Ureter (tissue), 1 donor: ENCODE measurements at regions not wholly inside any gene's neighbourhood (a gene's known extent, or its start where the extent isn't known, plus 50 kb on each side); places are given as distances from the start of the nearest gene placed in this dataset.
"Not testable (repeated sequence)": the region's sequence is repeated elsewhere in the genome, so short reads cannot be mapped to it uniquely, and the experiment has no call there.

Experiments used
- DNase-seq: peaks from one replicate; pipeline ENCODE4 v3.0.0-alpha.2; 2020; ENCODE audit warnings: low spot score
- donor health status: DM: yes; HTN: yes; CAD: no.

DNA sequence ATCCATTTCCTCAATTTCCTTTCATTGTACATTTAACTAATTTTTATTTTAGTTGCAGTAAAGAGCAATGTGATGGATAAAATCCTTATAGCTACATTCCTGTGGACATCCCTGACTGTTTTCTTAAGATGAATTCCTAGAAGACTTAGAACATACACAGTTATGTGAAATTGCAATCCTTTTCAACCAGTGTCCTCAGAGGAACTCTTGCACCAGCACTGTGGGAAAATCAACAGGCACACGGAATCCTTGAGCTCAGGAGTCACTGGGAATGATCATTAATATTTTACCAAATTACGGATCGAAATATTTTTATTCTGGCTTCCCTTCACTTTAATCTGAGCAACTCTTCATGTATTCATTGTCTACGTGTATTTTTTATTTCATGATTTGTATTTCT, 901.9 kb upstream of the WWC1 start:
- no peak for DNase-seq

DNA sequence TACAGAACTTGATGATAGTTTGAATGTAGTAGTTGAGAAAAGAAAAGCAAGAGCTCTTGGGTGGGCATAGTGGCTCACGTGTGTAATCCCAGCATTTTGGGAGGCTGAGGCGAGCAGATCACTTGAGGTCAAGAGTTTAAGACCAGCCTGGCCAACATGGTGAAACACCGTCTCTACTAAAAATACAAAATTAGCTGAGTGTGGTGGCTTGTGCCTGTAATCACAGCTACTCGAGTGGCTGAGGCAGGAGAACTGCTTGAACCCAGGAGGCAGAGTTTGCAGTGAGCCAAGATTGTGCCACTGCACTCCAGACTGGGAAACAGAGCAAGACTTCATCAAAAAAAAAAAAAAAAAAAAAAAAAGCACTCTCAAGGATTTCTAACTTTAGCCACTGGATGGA, 900.2 kb upstream of the WWC1 start:
- DNase-seq: not testable (repeated sequence)

DNA sequence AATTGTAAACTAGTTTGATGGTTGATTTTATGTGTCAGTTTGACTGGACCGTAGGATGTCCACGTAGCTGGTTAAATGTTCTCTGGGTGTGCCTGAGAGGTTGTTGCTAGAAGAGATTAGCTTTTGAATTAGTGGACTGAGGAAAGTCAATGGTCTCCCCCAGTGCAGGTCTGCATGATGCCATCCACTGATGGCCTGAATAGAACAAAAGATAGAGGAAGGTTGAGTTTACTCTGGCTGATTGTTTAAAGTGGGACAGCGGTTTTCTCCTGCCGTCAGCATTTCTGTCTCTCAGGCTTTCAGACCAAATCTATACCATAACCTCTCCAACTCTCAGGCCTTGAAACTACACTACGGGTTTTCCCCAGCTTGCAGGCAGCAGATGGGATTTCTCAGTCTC, 899.2 kb upstream of the WWC1 start:
- no peak for DNase-seq

DNA sequence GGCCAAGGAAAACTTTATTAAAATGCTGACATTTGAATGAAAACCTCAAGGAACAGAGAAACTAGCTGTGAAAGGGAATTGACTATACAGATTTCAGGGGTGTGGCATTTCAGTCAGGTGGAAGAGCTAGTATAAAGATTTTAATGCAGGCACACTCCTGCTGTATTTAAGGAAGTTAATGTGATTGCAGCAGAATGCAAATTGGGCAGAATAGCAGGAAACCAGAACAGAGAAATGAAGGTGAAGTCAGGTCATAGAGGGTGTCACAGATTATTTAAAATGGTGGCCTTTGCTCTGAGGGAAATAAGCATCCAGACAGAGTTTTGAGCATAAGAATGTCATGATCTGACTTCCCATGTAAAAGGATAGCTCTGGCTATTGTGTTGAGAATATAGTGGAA, 898.1 kb upstream of the WWC1 start:
- DNase-seq: no peak

DNA sequence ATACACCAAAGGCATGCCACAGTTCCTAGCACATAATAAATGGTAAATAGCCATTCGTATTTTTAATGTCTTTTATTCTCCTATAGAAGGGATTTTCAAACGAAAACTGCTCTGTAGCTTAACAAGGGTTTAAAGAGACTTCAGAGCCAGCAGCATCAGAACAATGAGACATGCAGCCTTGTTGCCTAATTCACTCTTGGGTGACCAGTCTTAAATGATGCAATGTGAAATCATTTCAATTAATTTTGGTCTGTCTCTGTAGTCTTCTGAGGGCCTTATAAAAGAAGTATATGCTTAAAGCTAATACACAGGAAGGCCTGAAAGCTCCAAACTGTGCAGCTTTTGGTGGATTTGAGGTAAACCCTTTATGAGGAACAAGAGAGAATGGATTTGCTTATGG, 888.8 kb upstream of the WWC1 start:
- no peak for DNase-seq

DNA sequence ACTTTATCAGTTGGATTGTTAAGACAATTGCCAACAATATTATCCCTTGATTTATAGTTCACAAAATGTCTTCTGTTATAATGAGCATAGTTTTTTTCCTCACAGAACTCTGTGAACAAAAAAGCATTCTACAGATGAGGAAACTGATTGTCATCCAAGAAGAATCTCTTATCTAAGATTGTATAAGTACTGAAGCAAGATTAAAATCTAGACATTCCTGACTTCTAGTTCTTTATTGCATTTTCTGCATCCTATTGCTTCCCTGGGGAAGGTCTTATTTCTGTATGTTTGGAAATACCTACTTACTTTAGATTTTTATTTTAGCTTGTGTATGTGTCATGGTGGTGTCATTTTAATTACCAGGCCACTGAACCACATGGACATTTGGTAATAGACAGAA, 884.9 kb upstream of the WWC1 start:
- no peak for DNase-seq

DNA sequence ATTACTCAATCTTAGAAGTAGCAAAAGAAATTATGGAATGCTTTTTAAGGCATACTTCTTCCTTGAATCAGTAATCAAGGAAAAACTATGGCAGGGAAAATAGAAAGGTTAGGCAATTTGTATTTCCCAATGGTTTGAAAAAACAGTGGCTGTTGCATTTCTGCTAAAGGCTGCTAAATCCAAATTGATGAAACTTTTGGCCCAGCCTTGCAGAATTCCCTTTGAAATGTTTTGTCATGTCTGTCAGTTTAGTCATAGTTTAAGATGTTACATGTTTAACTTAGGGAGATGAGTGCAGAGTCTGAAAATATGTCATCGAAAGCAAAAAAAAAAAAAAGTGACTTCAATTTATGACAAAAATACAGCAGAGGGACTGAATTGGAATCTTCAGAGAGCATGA, 878.9 kb upstream of the WWC1 start:
- DNase-seq: no peak

DNA sequence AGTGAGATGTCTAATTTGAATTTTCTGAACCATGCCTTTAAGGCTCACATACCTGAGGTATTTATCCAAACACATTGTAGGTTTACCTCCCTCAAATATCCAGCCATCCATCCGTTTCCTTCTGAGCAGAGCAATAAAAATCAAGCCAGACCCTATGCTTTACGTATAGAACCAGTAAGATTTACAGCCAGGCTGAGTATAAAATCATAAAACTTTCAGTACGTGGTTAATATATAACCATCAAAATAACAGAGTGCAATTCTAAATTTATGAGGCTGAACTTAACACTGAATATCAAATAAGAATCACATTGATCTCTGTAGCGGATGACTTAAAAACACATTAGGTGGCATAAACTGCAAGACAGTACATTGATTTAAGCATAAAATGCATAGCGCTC, 877.9 kb upstream of the WWC1 start:
- no peak for DNase-seq

DNA sequence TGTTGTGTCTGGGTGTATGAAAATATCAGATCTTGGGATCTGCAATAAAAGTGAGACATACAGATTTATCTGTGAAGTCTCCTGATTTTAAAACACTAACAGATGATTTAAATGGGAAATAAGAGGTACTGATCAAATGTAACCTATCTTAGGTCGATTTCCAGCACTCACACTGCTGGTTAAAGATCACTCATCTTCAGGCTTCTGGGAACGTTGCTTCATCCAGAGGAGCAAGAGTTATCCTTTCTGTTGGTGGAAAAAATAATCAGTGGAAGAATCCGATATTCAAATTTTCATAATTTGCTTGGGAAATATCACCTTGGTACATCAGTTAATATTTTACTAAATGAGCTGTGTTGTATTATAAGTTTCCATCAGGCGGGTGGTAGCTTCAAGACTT, 876.8 kb upstream of the WWC1 start:
- DNase-seq: no peak

DNA sequence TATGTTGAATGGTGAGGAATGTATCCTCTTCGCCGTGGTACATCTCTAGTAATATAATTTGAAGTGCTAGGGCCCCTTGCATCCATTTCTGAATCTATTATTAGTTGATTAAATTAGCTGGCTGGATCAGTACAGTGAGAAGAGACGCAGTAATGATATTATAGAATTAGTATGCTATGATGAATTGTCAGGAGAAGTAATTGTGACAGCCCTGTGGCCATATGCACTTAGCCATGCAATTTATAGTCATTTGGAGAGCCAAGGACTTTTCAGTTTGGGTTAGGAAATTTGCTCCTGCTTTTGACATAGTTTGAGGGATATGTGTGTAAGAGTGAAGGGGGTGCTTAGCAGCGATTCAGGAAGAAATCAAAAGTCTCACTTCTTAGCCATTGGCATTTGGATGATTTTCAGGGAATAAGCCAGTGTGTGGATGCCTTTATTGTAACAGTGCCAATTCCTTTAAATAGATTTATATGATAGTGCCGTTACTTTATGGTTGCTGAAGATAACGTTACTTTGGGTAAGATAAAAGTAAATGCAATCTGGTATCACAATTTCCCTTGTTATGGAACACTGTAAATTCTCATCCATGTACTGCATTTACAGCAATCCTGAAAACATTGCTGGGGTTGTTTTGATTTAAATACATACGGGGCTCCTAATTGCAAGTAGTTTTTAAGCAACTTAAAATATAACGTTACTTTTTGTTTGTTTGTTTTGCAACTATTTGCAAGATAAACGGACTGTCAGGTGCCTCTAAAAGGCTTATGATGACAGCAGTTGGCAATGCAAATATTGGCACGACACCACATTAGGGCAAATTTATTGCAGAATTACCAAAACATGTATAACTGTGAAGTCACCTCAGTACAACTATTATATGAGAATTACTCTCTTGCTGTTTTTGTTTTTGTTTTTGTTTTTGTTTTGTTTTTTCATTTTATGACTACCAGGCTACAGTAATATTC, 875.4 kb upstream of the WWC1 start:
- DNase-seq: no peak

DNA sequence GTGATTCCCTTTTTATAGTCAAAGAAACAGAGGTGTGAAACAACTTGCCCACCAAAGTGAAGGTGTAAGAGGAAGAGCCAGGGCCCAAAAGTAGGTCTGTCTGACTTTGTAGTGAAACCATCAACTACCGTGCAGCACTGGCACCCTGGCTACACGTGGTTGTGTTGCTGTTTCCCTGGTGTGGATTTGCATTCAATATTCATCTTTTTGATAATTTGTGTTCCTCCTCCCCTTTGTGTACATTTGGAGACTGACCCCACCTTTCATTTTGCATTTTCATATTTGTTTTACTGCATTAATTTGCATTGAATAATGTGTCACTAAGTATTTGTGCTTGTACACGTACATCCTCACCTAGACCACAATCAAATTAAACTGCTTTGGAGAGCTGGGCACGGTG, 873.8 kb upstream of the WWC1 start:
- no peak for DNase-seq

DNA sequence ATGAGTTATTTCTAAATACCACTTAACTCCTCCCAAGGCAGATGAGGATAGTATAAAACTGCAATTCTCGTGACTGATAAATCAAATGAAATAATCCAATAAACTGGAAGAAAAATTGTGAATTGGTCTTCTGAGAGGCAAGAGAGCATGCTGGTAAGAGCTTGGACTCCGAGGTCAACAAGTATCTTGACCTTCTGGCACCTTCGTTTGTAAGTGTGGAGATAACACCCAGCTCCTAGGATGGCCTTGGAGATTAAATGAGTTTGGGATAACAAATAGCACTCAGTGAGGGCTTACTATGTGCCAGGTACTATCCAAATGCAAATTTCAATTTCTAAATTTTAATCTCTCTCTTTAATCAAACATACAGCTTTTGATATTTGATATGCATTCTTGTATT, 866.3 kb upstream of the WWC1 start:
- no peak for DNase-seq

DNA sequence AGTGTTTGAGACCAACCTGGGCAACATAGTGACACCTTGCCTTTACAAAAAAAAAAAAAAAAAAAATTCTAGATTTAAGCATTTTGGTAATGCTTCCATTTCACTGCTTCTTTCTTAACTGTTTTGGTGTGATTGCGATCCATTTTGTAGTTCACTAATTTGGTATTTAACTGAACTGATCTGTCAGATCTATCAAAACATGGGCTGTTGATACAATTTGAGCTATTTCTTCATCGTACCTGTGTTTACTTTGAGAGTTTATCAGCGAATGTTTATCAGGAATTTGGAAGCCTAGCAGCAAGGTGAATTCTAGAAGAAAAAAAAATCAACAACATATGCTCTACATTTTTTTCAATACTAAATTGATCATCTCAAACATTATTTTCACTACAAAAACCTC, 864.9 kb upstream of the WWC1 start:
- no peak for DNase-seq

DNA sequence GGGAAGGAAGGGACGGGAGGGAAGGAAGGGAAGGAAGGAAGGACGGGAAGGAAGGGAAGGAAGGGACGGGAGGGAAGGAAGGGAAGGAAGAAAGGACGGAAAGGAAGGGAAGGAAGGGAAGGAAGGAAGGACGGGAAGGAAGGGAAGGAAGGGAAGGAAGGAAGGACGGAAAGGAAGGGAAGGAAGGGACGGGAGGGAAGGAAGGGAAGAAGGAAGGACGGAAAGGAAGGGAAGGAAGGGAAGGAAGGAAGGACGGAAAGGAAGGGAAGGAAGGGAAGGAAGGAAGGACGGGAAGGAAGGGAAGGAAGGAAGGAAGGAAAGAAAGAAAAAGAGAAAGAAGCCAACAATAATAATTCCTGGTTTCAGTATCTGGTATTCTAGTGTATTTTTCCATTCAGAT, 863.8 kb upstream of the WWC1 start:
- not testable (repeated sequence) for DNase-seq

DNA sequence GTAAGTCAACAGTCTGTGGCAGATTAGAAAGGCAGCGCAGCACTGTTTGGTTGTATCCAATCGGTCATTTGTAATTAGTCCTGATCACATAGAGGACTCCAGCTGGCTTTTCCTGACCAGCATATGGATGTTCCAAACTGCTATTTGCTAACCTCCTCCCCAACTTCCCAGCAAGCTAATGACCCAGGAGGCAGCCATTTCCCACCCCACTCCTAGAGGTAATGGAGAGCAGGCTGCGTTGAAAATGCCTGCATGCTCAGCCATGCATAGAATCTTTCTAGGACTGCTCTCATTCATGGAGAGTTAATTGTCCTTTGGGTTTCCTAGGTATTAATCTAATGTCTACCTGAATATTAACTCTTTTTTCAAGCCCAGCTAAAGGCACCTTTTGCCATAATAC, 850.6 kb upstream of the WWC1 start:
- DNase-seq: no peak

DNA sequence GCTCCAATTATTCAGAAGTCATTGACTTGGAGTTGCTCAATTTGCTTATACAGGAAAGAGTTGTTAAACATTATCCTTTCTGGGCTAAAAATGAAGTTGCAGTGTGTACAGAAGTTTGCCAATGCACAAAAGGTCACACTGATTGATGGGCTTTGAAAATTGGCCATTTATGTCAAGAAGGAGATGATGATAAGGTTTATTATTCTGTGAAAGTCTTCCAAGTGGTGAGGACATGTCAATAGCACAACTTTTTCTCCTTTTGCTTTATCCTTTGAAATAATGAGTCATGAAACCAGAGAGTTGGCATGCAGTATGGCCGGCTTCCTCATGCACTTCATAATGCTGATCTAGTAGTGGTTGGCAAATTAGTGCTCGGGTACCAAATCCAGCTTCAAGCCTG, 848.5 kb upstream of the WWC1 start:
- no peak for DNase-seq

DNA sequence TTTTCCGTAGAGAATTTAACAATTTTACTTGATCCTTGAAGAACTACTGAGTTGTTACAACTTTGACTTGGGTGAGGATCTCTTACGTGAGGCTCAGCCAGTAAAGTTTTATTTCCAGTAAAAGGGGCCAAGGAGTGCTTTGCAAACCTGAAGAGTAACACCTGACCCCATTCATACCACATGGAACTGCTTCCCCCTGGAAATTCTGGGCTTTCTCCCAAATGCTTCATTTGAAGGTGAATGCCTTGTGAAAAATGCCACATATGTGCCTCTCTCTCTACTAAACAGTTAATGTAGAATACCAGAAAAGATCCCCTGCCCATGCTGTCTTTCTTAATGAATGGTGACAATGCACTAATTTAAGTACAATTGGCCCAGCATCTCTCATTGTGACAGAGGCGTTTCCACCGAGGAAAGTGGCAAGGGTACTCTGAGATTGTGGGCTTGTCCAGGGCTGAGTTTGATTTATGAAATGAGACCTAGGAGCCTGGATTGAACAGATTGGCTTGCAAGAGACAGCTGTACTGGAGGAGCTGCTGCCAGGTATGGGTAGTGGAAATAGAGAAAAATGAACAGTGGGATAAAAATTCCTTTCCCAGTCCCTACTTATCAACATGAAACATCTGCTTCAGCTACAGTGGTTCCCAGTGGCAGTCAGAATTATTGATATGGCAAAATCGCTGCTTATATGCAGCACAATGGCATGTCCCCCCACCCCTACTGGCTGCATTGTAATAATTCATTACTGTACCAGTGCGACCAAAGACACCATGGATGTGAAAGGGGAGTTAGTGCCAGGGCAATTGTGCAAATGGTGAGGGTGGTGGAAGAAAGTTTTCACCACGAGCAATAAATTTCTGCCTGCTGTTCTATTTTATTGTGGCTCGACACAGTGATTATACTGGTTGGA, 843.7 kb upstream of the WWC1 start:
- no peak for DNase-seq

DNA sequence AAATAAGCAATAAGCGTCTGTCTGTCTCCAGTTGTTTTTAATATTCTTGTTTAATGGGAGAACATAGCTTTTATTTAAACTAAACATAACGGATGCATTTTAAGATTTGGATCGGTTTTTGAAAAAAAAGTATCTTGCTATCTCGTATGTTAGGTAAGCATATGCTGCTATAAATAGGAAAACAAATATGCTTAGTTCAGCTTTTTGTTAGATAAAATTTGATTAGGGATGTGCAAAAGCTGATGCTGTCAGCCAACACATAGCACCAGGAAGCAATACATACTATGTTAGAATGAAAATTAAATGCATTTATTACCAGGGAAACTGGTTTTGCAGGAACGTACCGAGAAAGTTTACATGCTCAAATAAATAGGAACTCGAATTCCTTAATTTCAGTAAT, 843.1 kb upstream of the WWC1 start:
- no peak for DNase-seq

DNA sequence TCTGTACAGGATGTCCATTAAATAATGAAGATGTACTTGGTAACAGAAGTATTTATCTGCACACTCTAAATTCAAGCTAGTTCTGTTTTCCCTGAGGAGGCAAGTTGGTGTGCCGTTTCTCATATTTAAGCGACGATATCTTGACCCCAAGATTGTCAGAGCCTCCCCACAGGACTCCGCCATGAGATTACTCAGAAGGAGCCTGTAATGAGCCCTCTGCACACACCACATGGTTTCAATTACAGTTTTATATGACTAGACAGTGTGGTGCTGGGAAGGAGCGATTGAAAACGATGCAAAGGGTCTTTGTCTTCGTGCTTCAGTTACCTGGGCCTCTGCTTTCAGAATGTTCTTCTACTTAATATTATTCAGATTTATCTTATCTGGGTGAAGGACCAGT, 840.4 kb upstream of the WWC1 start:
- no peak for DNase-seq

DNA sequence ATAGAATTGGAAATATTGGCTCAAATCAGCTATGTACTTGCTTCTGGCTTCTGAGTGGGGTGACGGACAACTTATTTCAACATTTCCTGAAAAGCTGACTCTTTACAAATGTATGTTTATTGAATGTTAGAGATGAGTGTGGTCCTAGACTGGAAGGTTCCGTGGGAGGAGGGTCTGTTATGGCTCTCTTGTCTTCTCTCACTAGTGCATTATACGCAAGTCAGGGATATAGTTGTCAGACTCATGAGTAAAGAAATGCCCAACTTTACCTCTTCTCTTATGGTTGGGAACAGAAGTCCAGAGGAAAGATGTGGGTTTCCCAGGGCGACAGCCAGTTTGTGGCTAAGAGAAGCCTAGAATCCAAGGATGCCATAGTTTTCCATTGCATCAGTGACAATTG, 839.3 kb upstream of the WWC1 start:
- DNase-seq: no peak

DNA sequence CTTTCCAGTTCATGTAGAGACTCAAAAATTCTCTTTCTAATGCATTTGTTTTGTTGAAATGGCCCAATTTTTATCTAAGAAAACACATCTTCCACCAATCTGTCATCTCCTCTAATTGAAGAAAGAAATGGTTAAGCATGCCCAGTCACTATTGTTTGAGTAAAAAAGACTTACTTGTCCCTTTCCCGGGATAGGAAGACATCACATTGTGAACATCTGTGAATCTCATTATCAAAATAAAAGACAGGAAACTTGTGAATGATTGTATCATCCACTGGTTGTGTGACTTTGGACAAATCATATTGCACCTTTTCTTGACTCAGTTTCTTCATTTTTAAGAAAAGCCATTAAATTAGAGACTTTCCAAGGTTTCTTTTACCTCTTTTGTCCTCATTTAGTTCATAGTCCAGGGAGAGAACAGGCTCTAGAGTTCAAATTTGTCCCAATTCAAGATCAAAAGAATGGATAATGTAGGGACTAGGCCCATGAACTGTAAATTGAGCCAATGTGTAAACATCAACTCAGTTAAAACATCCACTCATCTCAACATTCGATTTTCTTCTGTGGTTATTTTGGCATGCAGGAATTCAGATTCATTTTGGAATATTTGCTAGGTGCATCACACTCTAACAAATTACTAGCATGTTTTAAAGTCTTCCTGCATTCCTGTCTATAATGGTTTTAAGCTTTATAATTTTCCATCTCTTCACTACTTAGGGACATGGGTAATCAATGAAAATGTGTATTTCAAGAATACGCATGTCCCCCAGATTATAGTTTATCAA, 838.0 kb upstream of the WWC1 start:
- no peak for DNase-seq

DNA sequence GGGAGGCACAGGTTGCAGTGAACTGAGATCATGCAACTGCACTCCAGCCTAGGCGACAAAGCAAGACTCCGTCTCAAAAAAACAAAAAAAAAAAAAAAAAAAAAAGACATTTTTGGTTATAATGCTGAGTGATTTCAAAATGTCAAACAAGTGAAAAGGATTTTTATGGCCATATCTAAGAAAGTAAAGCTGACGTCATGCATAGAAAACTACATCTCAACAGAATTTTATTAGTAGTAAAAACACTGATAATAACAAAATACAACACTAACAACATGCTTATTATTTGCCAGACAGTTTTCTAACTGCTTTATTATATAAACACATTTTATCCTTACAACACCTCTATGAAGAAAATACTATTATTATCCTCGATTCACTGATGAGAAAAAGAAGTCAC, 833.0 kb upstream of the WWC1 start:
- no peak for DNase-seq
